AG09319 (cell line): ENCODE measurements at regions not wholly inside any gene's neighbourhood (a gene's known extent, or its start where the extent isn't known, plus 50 kb on each side); places are given as distances from the start of the nearest gene placed in this dataset.

ENCODE experiments used
- DNase-seq: peaks from one replicate; pipeline ENCODE4 v3.0.0-alpha.2; 2010; ENCODE audit warnings: low read depth; ENCODE audit errors: extremely low read depth
- CTCF ChIP-seq: IDR thresholded peaks from 2 replicates; pipeline ENCODE4 v1.5.1; 2011; ENCODE audit warnings: low read depth, mild to moderate bottlenecking, inconsistent platforms, low read length, moderate library complexity

GRCh38 chr6:137968901-137969300 lies 101.8 kb downstream of the TNFAIP3 start:
- DNase-seq: no peak
- TF ChIP-seq CTCF: no peak

- DNase-seq: no peak
- no peak for TF ChIP-seq CTCF
Observed at GRCh38 chr6:137969874-137970273, 102.8 kb downstream of the TNFAIP3 start.

GRCh38 chr6:137970368-137970767 lies 103.3 kb downstream of the TNFAIP3 start:
- no peak for DNase-seq

GRCh38 chr6:137973201-137973600 lies 106.1 kb downstream of the TNFAIP3 start:
- no peak for TF ChIP-seq CTCF
- DNase-seq: no peak

More at GRCh38 chr6:137970368-137970767, 103.3 kb downstream of the TNFAIP3 start:
- TF ChIP-seq CTCF: no peak

- no peak for DNase-seq
- TF ChIP-seq CTCF: peak; percentile 31
Observed at GRCh38 chr6:137975188-137975940, 108.3 kb downstream of the TNFAIP3 start.

- no peak for TF ChIP-seq CTCF
- no peak for DNase-seq
Observed at GRCh38 chr6:137976430-137976829, 109.4 kb downstream of the TNFAIP3 start.

DNA sequence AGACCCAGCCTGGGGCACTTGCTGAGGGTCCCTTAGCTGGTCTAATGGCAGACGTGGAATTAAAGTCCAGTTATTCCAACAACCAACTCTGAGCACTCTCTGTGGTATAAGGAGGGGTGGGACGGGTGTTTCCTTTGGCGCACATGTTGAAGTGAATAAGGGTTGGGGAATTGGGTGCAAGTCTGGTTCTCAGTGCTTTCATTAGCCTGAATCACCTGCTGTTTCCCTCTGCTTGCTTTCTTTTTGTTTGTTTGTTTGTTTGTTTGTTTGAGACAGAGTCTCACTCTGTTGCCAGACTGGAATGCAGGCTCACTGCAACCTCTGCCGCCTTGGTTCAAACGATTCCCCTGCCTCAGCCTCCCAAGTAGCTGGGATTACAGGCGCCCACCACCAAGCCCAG lies 110.1 kb downstream of the TNFAIP3 start:
- TF ChIP-seq CTCF: no peak
- DNase-seq: no peak
